KMS-11 (cell line): ENCODE measurements at regions not wholly inside any gene's neighbourhood (a gene's known extent, or its start where the extent isn't known, plus 50 kb on each side); places are given as distances from the start of the nearest gene placed in this dataset.
"Not testable (repeated sequence)": the region's sequence is repeated elsewhere in the genome, so short reads cannot be mapped to it uniquely, and the experiment has no call there.

Experiments
- H2AFZ ChIP-seq: fragments of 200-600 bp; sonication (generic); 2 replicates; pipeline ENCODE4 v1.6.1; 2016; ENCODE audit warnings: antibody characterized with exemption, mixed run types, low read depth
- H3K27ac ChIP-seq: fragments of 200-600 bp; sonication (generic); 2 replicates; pipeline ENCODE4 v1.6.1; 2016; ENCODE audit warnings: mild to moderate bottlenecking, mixed run types
- H3K27me3 ChIP-seq: fragments of 200-600 bp; sonication (generic); 2 replicates; pipeline ENCODE4 v1.6.1; 2017; ENCODE audit warnings: mild to moderate bottlenecking, low read depth, mixed run types, moderate library complexity; ENCODE audit not compliant: insufficient read depth
- H3K36me3 ChIP-seq: fragments of 200-600 bp; sonication (generic); 2 replicates; pipeline ENCODE4 v1.6.1; 2017; ENCODE audit warnings: mild to moderate bottlenecking, mixed run types; ENCODE audit not compliant: insufficient read depth
- H3K4me1 ChIP-seq: fragments of 200-600 bp; sonication (generic); 2 replicates; pipeline ENCODE4 v1.6.1; 2016; ENCODE audit warnings: mild to moderate bottlenecking, low read depth, mixed run types; ENCODE audit not compliant: poor library complexity, severe bottlenecking
- H3K4me2 ChIP-seq: fragments of 200-600 bp; sonication (generic); 2 replicates; pipeline ENCODE4 v1.7.0; 2016; ENCODE audit warnings: mild to moderate bottlenecking, mixed run types
- H3K4me3 ChIP-seq: fragments of 200-600 bp; sonication (generic); IDR thresholded peaks from 2 replicates; pipeline ENCODE4 v1.6.1; 2017; ENCODE audit warnings: low read depth, low read length, mixed read lengths; ENCODE audit not compliant: insufficient read depth
- H3K79me2 ChIP-seq: fragments of 200-600 bp; sonication (generic); 2 replicates; pipeline ENCODE4 v1.6.1; 2016; ENCODE audit warnings: low read depth, mixed run types; ENCODE audit not compliant: insufficient read depth
- H3K9ac ChIP-seq: fragments of 200-600 bp; sonication (generic); 2 replicates; pipeline ENCODE4 v1.6.1; 2016; ENCODE audit warnings: mild to moderate bottlenecking, mixed run types
- H4K20me1 ChIP-seq: fragments of 200-600 bp; sonication (generic); 2 replicates; pipeline ENCODE4 v1.6.1; 2016; ENCODE audit warnings: mild to moderate bottlenecking, mixed run types; ENCODE audit not compliant: insufficient read depth
- TF ChIP-seq, protein P1 (sequence below): fragments of 200-600 bp; sonication (generic); conservative IDR thresholded peaks from 2 replicates; pipeline ENCODE4 v1.6.1; 2017; ENCODE audit warnings: low read depth, mild to moderate bottlenecking, antibody characterized with exemption, low read length, moderate library complexity, mixed read lengths

DNA sequence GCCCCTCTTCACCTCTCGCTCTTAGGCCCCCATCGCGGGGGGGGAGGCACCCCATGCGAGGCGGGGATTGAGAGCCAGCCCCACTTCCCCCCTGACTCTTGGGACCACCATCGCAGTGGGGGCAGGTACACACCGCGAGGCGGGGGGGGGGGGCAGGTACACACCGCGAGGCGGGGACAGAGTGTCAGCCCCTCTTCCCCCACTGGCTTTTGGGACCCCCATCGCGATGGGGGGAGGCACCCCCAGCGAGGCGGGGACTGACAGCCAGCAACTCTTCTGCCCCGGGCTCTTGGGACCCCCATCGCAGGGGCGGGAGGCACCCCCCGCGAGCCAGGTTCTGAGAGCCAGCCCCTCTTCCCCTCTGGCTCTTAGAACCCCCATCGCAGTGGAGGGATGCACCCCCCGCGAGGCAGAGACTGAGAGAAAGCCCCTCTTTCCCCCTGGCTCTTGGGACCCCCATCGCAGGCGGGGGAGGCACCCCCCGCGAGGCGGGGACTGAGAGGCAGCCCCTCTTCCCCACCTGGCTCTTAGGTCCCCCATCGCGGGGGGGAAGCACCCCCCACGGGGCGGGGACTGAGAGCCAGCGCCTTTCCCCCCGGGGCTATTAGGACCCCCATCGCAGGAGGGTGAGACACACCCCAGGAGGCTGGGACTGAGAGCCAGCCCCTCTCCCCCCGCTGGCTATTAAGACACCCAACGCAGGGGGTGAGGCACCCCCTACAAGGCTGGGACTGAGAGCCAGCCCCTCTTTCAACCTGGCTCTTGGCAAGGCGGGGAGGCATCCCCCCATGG is 196.5 kb upstream of the PZP start:
- Histone ChIP-seq H3K27ac (no peak overlapping the region), H4K20me1 (no peaks in the 10 kb centered on the region), H3K4me1 (no peaks in the 10 kb centered on the region), H3K36me3 (no peaks in the 10 kb centered on the region), H3K4me3 (no peak overlapping the region), H3K9ac (no peak overlapping the region), H3K27me3 (no peaks in the 10 kb centered on the region), H3K4me2 (no peak overlapping the region), H3K79me2 (no peaks in the 10 kb centered on the region), H2AFZ (no peak overlapping the region)
- TF ChIP-seq, protein P1, sequence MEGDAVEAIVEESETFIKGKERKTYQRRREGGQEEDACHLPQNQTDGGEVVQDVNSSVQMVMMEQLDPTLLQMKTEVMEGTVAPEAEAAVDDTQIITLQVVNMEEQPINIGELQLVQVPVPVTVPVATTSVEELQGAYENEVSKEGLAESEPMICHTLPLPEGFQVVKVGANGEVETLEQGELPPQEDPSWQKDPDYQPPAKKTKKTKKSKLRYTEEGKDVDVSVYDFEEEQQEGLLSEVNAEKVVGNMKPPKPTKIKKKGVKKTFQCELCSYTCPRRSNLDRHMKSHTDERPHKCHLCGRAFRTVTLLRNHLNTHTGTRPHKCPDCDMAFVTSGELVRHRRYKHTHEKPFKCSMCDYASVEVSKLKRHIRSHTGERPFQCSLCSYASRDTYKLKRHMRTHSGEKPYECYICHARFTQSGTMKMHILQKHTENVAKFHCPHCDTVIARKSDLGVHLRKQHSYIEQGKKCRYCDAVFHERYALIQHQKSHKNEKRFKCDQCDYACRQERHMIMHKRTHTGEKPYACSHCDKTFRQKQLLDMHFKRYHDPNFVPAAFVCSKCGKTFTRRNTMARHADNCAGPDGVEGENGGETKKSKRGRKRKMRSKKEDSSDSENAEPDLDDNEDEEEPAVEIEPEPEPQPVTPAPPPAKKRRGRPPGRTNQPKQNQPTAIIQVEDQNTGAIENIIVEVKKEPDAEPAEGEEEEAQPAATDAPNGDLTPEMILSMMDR = no peak

DNA sequence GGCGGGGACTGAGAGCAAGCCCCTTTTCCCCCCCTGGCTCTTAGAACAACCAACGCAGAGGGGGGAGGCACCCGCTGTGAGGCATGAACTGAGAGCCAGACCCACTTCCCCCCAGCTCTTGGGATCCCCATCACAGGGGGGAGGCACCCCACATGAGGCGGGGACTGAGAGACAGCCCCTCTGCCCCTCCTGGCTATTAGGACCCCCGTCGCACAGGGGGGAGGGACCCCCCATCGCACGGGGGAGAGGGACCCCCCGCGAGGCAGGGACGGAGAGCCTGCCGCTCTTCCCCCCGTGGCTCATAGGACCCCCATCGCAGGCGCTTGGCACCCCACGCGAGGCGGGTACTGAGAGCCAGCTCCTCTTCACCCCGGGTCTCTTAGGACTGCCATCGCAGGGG is 195.8 kb upstream of the PZP start:
- TF ChIP-seq, protein P1 = no peak
- Histone ChIP-seq H2AFZ (no peak overlapping the region), H3K4me3 (no peak overlapping the region), H4K20me1 (no peaks in the 10 kb centered on the region), H3K27ac (no peak overlapping the region), H3K79me2 (no peaks in the 10 kb centered on the region), H3K9ac (no peak overlapping the region), H3K36me3 (no peaks in the 10 kb centered on the region), H3K4me2 (no peak overlapping the region), H3K27me3 (no peaks in the 10 kb centered on the region), H3K4me1 (no peaks in the 10 kb centered on the region)

DNA sequence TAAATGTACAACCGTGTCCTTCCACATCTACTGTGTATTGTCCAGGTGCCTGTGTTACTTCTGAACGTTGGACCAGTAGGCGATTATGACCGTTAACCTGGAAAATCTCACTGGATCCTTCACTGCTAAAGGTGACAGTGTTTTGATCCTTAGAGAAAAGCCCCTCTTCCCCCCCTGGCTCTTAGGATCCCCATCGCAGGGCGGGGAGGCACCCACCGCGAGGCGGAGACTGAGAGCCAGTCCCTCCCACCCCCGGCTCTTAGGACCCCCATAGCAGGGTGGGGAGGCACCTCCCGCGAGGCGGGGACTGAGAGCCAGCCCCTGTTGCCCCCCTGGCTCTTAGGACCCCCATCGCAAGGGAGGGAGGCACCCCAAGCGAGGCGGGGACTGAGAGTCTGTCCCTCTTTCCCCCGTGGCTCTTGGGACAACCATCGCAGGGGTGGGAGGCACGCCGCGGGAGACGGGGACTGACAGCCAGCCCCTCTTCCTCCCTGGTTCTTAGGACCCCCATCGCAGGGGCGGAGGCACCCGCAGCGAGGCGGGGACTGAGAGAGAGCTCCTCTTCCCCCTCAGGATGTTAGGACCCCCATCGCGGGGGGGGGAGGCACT is 194.3 kb upstream of the PZP start:
- H3K27ac ChIP-seq, H3K4me1 ChIP-seq, H4K20me1 ChIP-seq, H3K27me3 ChIP-seq, H3K4me2 ChIP-seq, H3K9ac ChIP-seq, H3K4me3 ChIP-seq, H3K79me2 ChIP-seq, H3K36me3 ChIP-seq, H2AFZ ChIP-seq: not testable (repeated sequence)

DNA sequence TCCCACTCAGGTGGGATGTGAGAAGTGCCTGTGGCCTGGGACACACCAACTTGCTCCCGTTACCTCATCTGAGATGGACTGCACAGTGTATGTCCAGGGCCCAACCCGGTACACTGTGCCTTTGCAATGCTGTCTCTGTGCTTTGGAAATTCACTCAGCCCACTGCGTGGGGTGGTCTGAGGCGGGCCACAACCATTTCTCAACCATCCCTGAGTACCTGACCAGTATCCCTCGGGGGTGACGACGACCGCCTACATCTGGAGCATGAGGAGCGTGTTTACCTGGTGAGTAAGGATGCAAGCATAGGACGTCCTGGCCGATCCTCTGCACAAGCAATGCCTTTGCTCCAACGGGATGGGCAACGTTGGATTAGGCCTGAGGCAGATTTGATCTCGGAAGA is 188.2 kb upstream of the PZP start:
- not testable (repeated sequence) for H3K27me3 ChIP-seq, H3K36me3 ChIP-seq, H3K4me2 ChIP-seq, H3K27ac ChIP-seq, H3K79me2 ChIP-seq, H4K20me1 ChIP-seq, H3K9ac ChIP-seq, H3K4me3 ChIP-seq, H2AFZ ChIP-seq
- H3K4me1 ChIP-seq = peaks cover 15% of the 10 kb centered on the region

DNA sequence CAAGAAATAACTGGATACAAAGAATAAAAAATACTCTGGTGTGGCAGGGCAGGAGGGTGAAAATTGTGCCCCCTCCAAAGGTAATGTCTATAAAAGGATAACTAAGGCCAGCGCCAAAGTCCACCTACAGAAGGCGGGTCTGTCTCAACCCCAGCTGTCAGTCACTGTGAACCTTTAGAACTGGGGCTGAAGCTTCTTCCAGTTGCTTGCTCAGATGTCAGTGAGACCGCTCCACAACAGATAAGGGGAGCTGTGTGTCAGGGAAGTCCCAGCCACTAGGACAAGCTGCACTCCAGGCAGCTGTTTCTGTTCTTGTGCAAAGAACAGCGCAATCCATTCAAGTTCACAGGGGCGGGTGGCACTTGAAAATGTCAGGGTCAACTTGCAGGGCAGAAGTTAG is 187.0 kb upstream of the PZP start:
- H3K4me3 ChIP-seq, H4K20me1 ChIP-seq, H3K4me2 ChIP-seq, H3K27ac ChIP-seq, H3K9ac ChIP-seq, H2AFZ ChIP-seq, H3K27me3 ChIP-seq, H3K79me2 ChIP-seq, H3K36me3 ChIP-seq: not testable (repeated sequence)
- H3K4me1 ChIP-seq = peaks cover 15% of the 10 kb centered on the region

DNA sequence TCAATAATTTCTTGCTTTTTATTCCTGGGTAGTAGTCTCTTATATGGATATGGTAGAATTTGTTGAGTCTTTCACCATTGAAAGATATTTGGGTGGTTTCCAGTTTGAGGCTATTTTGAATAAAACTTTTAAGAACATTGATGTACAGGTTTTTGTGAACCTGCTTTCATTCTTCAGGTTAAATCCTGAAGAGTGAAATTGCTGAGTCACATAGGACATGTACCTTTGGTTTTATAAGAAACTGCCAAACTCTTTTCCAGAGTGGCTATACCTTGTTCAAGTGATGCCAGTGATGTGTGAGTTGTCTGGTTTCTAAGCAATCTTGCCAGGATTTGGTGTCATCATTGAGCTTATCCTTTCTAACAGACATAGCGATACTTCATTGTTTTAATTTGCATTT is 184.6 kb upstream of the PZP start:
- H3K27ac ChIP-seq = no peak overlapping the region
- no peaks in the 10 kb centered on the region for H4K20me1 ChIP-seq
- H3K4me2 ChIP-seq = no peak overlapping the region
- no peaks in the 10 kb centered on the region for H3K79me2 ChIP-seq
- no peaks in the 10 kb centered on the region for H3K36me3 ChIP-seq
- no peaks in the 10 kb centered on the region for H3K27me3 ChIP-seq
- H3K9ac ChIP-seq = no peak overlapping the region
- TF ChIP-seq, protein P1 = no peak
- H3K4me1 ChIP-seq = peaks cover 15% of the 10 kb centered on the region
- no peak overlapping the region for H2AFZ ChIP-seq
- H3K4me3 ChIP-seq = no peak overlapping the region
